HEK293T (cell line): ENCODE measurements at regions not wholly inside any gene's neighbourhood (a gene's known extent, or its start where the extent isn't known, plus 50 kb on each side); places are given as distances from the start of the nearest gene placed in this dataset.

Experiments used
- LEF1 ChIP-seq: fragments of 450-650 bp; IDR thresholded peaks from 2 replicates; pipeline ENCODE4 v1.6.1; 2017; ENCODE audit warnings: mild to moderate bottlenecking, borderline replicate concordance
- SUZ12 ChIP-seq: fragments of 450-650 bp; IDR thresholded peaks from 2 replicates; pipeline ENCODE4 v1.6.1; 2016; ENCODE audit warnings: mild to moderate bottlenecking

DNA sequence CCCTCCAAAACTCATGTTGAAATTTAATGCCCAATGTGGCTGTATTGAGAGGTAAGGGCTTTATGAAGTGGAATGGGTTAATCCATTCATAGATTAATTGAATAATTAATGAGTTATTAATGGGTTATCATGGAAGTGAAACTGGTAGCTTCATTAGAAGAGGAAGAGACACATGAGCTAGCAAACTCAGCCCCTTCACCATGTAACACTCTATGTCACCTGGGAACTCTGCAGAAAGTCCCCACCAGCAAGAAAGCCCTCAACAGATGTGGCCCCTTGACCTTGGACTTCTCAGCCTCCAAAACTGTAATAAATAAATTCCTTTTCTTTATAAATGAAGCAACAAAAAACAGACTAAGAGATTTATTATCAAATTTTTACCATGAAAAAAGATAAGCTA, 223.5 kb downstream of the KLF12 start:
- no peak for TF ChIP-seq LEF1
- no peak for TF ChIP-seq SUZ12
